H1 (cell line): ENCODE measurements at regions not wholly inside any gene's neighbourhood (a gene's known extent, or its start where the extent isn't known, plus 50 kb on each side); places are given as distances from the start of the nearest gene placed in this dataset.

Experiments
- CTCF ChIA-PET: fragments of 300-600 bp; sonication (Branson Sonifier 250); formaldehyde crosslinking; loops from one replicate; lab custom pipeline; 2021; ENCODE audit not compliant: partially characterized antibody; lab: Charles Lee
- POLR2A ChIA-PET: fragments of 300-600 bp; sonication (Branson Sonifier 250); formaldehyde crosslinking; loops from one replicate; lab custom pipeline; 2021; ENCODE audit warnings: inconsistent platforms; ENCODE audit not compliant: partially characterized antibody; lab: Charles Lee
- DNase-seq, 2 experiments: peaks; one replicate each; pipeline versions ENCODE4 v3.0.0 to v3.0.0-alpha.2; 2010 to 2022; ENCODE audit warnings: low spot score in 2 of 2, low read depth in 1 of 2, mixed read lengths in 1 of 2
- FAIRE-seq: peaks from 2 replicates; lab custom pipeline; 2011; peaks lifted over from hg19 to GRCh38; lab: Jason Lieb, UNC
- H2AFZ ChIP-seq: 2 replicates; pipeline ENCODE4 v1.8.1; 2012; ENCODE audit warnings: low read length, inconsistent platforms
- H2AK5ac ChIP-seq: 2 replicates; pipeline ENCODE4 v1.6.1; 2013; ENCODE audit warnings: low read depth, low read length
- H2BK120ac ChIP-seq: replicated peaks from 2 replicates; pipeline ENCODE3; 2013; ENCODE audit warnings: low read depth, low read length, inconsistent platforms
- H2BK12ac ChIP-seq: 2 replicates; pipeline ENCODE4 v1.6.1; 2013; ENCODE audit warnings: low read depth, low read length
- H2BK15ac ChIP-seq: 2 replicates; pipeline ENCODE4 v1.6.1; 2013; ENCODE audit warnings: low read length
- H2BK20ac ChIP-seq: 2 replicates; pipeline ENCODE4 v1.6.1; 2013; ENCODE audit warnings: low read length
- H2BK5ac ChIP-seq: 2 replicates; pipeline ENCODE4 v1.6.1; 2013; ENCODE audit warnings: low read depth, low read length
- H3K14ac ChIP-seq: 2 replicates; pipeline ENCODE4 v1.6.1; 2013; ENCODE audit warnings: inconsistent platforms; ENCODE audit not compliant: insufficient read length
- H3K18ac ChIP-seq: 2 replicates; pipeline ENCODE4 v1.6.1; 2013; ENCODE audit warnings: low read length; ENCODE audit errors: extremely low read depth
- H3K23ac ChIP-seq: 2 replicates; pipeline ENCODE4 v1.6.1; 2013; ENCODE audit warnings: inconsistent platforms; ENCODE audit not compliant: insufficient read length
- H3K23me2 ChIP-seq: 2 replicates; pipeline ENCODE4 v1.6.1; 2013; ENCODE audit warnings: low read depth, low read length
- H3K27ac ChIP-seq: 2 replicates; pipeline ENCODE4 v1.6.1; 2011; ENCODE audit warnings: low read depth, low read length, inconsistent platforms
- H3K27me3 ChIP-seq, 4 experiments: replicated peaks in 1 of 4; 1 replicate in 1 of 4; 2 replicates in 3 of 4; pipeline versions ENCODE4 v1.6.1 to v1.8.1; 2011 to 2013; ENCODE audit warnings: low read length in 3 of 4, mild to moderate bottlenecking in 3 of 4, inconsistent platforms in 2 of 4, mixed read lengths in 2 of 4, moderate library complexity in 1 of 4; ENCODE audit not compliant: control insufficient read depth in 3 of 4, insufficient read depth in 3 of 4; ENCODE audit errors: extremely low read depth in 1 of 4
- H3K36me3 ChIP-seq, 4 experiments: 2 replicates each; pipeline versions ENCODE4 v1.6.1 to v1.8.1; 2011 to 2013; ENCODE audit warnings: mild to moderate bottlenecking in 4 of 4, low read length in 3 of 4, moderate library complexity in 2 of 4, control low read depth in 1 of 4, inconsistent platforms in 1 of 4; ENCODE audit not compliant: insufficient read depth in 4 of 4, control insufficient read depth in 2 of 4
- H3K4ac ChIP-seq: replicated peaks from 2 replicates; pipeline ENCODE3; 2013; ENCODE audit warnings: low read length, low read depth, mixed read lengths, inconsistent platforms; ENCODE audit not compliant: insufficient read length
- H3K4me1 ChIP-seq, 4 experiments: replicated peaks in 1 of 4; 1 replicate in 1 of 4; 2 replicates in 3 of 4; pipeline versions ENCODE4 v1.6.1 to v1.8.1; 2011 to 2013; ENCODE audit warnings: low read length in 3 of 4, inconsistent platforms in 2 of 4, mixed read lengths in 1 of 4; ENCODE audit not compliant: insufficient read depth in 4 of 4, control insufficient read depth in 3 of 4
- H3K4me2 ChIP-seq, 2 experiments: 2 replicates each; pipeline versions ENCODE4 v1.6.1 to v1.8.1; 2011 to 2013; ENCODE audit warnings: low read depth in 2 of 2, low read length in 2 of 2, control low read depth in 1 of 2, inconsistent platforms in 1 of 2, mild to moderate bottlenecking in 1 of 2; ENCODE audit not compliant: insufficient read depth in 1 of 2
- H3K4me3 ChIP-seq, 4 experiments: fragments of 200-600, 300-600 bp in 1 of 4; sonication (generic), shearing (Covaris generic), sonication (Bioruptor Twin) in 1 of 4; 2 replicates each; pipeline versions ENCODE4 v1.5.1 to v1.8.1; 2011 to 2016; ENCODE audit warnings: low read length in 4 of 4, low read depth in 3 of 4, control low read depth in 2 of 4, inconsistent platforms in 2 of 4, mild to moderate bottlenecking in 2 of 4, mixed read lengths in 1 of 4, moderate library complexity in 1 of 4; ENCODE audit not compliant: insufficient read depth in 2 of 4; ENCODE audit errors: extremely low read depth in 1 of 4
- H3K56ac ChIP-seq: replicated peaks from 2 replicates; pipeline ENCODE3; 2013; ENCODE audit warnings: low read depth, mild to moderate bottlenecking, mixed read lengths, low read length, inconsistent platforms; ENCODE audit not compliant: insufficient read length
- H3K79me1 ChIP-seq: 2 replicates; pipeline ENCODE4 v1.6.1; 2013; ENCODE audit warnings: low read depth, low read length, control low read depth
- H3K79me2 ChIP-seq, 2 experiments: 2 replicates each; pipeline versions ENCODE4 v1.6.1 to v1.8.1; 2012 to 2013; ENCODE audit warnings: low read length in 2 of 2, mild to moderate bottlenecking in 2 of 2, inconsistent platforms in 1 of 2; ENCODE audit not compliant: insufficient read depth in 2 of 2, control insufficient read depth in 1 of 2
- H3K9ac ChIP-seq, 4 experiments: replicated peaks in 1 of 4; 1 replicate in 1 of 4; 2 replicates in 3 of 4; pipeline versions ENCODE4 v1.6.1 to v1.8.1; 2011 to 2013; ENCODE audit warnings: low read depth in 3 of 4, low read length in 3 of 4, control low read depth in 2 of 4, mild to moderate bottlenecking in 2 of 4, moderate library complexity in 2 of 4, inconsistent platforms in 1 of 4; ENCODE audit errors: extremely low read depth in 1 of 4
- H3K9me3 ChIP-seq, 2 experiments: 2 replicates each; pipeline versions ENCODE4 v1.6.1 to v1.8.1; 2012 to 2013; ENCODE audit warnings: mild to moderate bottlenecking in 2 of 2, moderate library complexity in 2 of 2, control low read depth in 1 of 2, inconsistent platforms in 1 of 2, low read depth in 1 of 2, low read length in 1 of 2, mixed read lengths in 1 of 2; ENCODE audit not compliant: insufficient read depth in 2 of 2
- H4K20me1 ChIP-seq, 2 experiments: replicated peaks in 1 of 2; 2 replicates each; pipeline versions ENCODE3 to v1.8.1; 2011 to 2013; ENCODE audit warnings: inconsistent platforms in 2 of 2, low read length in 2 of 2, mild to moderate bottlenecking in 1 of 2; ENCODE audit not compliant: insufficient read depth in 2 of 2, control insufficient read depth in 1 of 2
- H4K5ac ChIP-seq: 2 replicates; pipeline ENCODE4 v1.6.1; 2013; ENCODE audit warnings: low read length, low read depth, mixed read lengths, inconsistent platforms; ENCODE audit not compliant: insufficient read length
- H4K8ac ChIP-seq: 2 replicates; pipeline ENCODE4 v1.8.0; 2013; ENCODE audit warnings: mild to moderate bottlenecking, moderate library complexity, low read length, inconsistent platforms; ENCODE audit not compliant: insufficient read depth; ENCODE audit errors: extremely low read depth
- H4K91ac ChIP-seq: replicated peaks from 2 replicates; pipeline ENCODE3; 2013; ENCODE audit warnings: low read length, mixed read lengths, inconsistent platforms; ENCODE audit not compliant: insufficient read length
- ATF2 ChIP-seq: IDR thresholded peaks from 2 replicates; pipeline ENCODE4 v1.6.1; 2012; ENCODE audit warnings: low read length, inconsistent platforms
- BACH1 ChIP-seq: IDR thresholded peaks from 2 replicates; pipeline ENCODE4 v1.6.1; 2012; ENCODE audit warnings: low read length, improper control_type of control experiment
- CBX5 ChIP-seq: fragments of 300-800, 300-1000 bp; sonication (generic); IDR thresholded peaks from 2 replicates; pipeline ENCODE4 v1.7.1; 2016; ENCODE audit warnings: antibody characterized with exemption, low read length, low read depth
- EP300 ChIP-seq, 2 experiments: IDR thresholded peaks; 1 replicate in 1 of 2; 2 replicates in 1 of 2; pipeline ENCODE4 v1.6.1; 2011 to 2012; ENCODE audit warnings: low read depth in 2 of 2, low read length in 2 of 2, mild to moderate bottlenecking in 2 of 2, borderline replicate concordance in 1 of 2, inconsistent platforms in 1 of 2, moderate library complexity in 1 of 2
- JUN ChIP-seq: IDR thresholded peaks from 2 replicates; pipeline ENCODE4 v1.6.1; 2011; ENCODE audit warnings: low read depth, mild to moderate bottlenecking, improper control_type of control experiment, low read length
- MAFK ChIP-seq: IDR thresholded peaks from 2 replicates; pipeline ENCODE4 v1.6.1; 2012; ENCODE audit warnings: low read depth, mild to moderate bottlenecking, improper control_type of control experiment, low read length
- TAF7 ChIP-seq: optimal IDR thresholded peaks from 2 replicates; pipeline ENCODE3; 2011; ENCODE audit warnings: low read depth, mild to moderate bottlenecking, inconsistent platforms, low read length, moderate library complexity, borderline replicate concordance
- WGBS, 2 experiments: shearing (Covaris generic) in 1 of 2; methylation state at CpG; one replicate each; pipeline versions ENCODE4 v1.1.6 to v1.1.7; 2013 to 2015; ENCODE audit warnings: low lambda C conversion rate in 2 of 2, mixed read lengths in 2 of 2, inconsistent platforms in 1 of 2, low coverage in 1 of 2, missing lambda C conversion rate in 1 of 2; ENCODE audit not compliant: insufficient replicate concordance in 2 of 2, insufficient coverage in 1 of 2, insufficient read length in 1 of 2; ENCODE audit errors: extremely low coverage in 1 of 2, missing lambda C conversion rate in 1 of 2; 5-methylcytosine and 5-hydroxymethylcytosine counted together

- Histone ChIP-seq H3K14ac (no peak overlapping the region), H2BK20ac (no peak overlapping the region), H3K27me3 (no peaks in the 10 kb centered on the region), H3K4me3 (no peak overlapping the region), H4K91ac (no peak overlapping the region), H3K56ac (no peak overlapping the region), H2AK5ac (no peak overlapping the region), H4K5ac (no peak overlapping the region), H2BK5ac (no peak overlapping the region), H3K23me2 (no peaks in the 10 kb centered on the region), H3K79me1 (no peaks in the 10 kb centered on the region), H3K4me2 (no peak overlapping the region), H3K9me3 (peaks cover 6 to 7% of the 10 kb centered on the region in 2 experiments; a peak in 3 of 4 replicates), H3K79me2 (no peaks in the 10 kb centered on the region), H3K4me1 (no peaks in the 10 kb centered on the region), H3K36me3 (no peaks in the 10 kb centered on the region), H3K9ac (no peak overlapping the region), H4K20me1 (no peaks in the 10 kb centered on the region), H3K4ac (no peak overlapping the region), H2BK15ac (no peak overlapping the region), H2BK12ac (no peak overlapping the region), H3K27ac (no peak overlapping the region), H3K18ac (no peak overlapping the region), H2BK120ac (no peak overlapping the region), H4K8ac (no peak overlapping the region), H3K23ac (no peak overlapping the region), H2AFZ (no peak overlapping the region)
- DNase-seq (no peak), FAIRE-seq (no peak)
- POLR2A ChIA-PET, result no interaction called here
- CTCF ChIA-PET, result no interaction called here
- WGBS, 2 experiments, result 89% methylated on average over 4 of the region's 4 CpGs; no CpG with 5 or more reads in 1 of the 2 experiments
- TF ChIP-seq EP300 (IDR thresholded peaks at IDR 0.05; ENCODE audit: borderline replicate concordance in 1 of 2, low read depth in 2 of 2, low read length in 2 of 2), result no peak
- TF ChIP-seq JUN, result no peak
- no peak for TF ChIP-seq BACH1
- no peak for TF ChIP-seq TAF7
- TF ChIP-seq MAFK, result no peak
- TF ChIP-seq CBX5, result no peak
- no peak for TF ChIP-seq ATF2
These were observed 235.8 kb upstream of the TMTC1 start for GRCh38 chr12:30019366-30020140.
